Spleen (tissue), 11 donors: ENCODE measurements at regions not wholly inside any gene's neighbourhood (a gene's known extent, or its start where the extent isn't known, plus 50 kb on each side); places are given as distances from the start of the nearest gene placed in this dataset.

ENCODE experiments used
- DNase-seq: peaks from one replicate; pipeline ENCODE4 v3.0.0-alpha.2; 2020
- H3K27ac ChIP-seq, 8 donors: fragments of 200-600 bp; sonication (generic) in 7 of 8; 1 replicate in 4 of 8; 2 replicates in 4 of 8; pipeline versions ENCODE4 v1.5.0 to v1.8.0; 2016 to 2021; ENCODE audit warnings: inconsistent platforms in 4 of 8, mild to moderate bottlenecking in 4 of 8, moderate library complexity in 1 of 8
- H3K27me3 ChIP-seq, 7 donors: fragments of 200-600 bp; sonication (generic) in 6 of 7; replicated peaks in 1 of 7; 1 replicate in 4 of 7; 2 replicates in 3 of 7; pipeline versions ENCODE4 v1.5.0 to v1.8.0; 2016 to 2021; ENCODE audit warnings: inconsistent platforms in 3 of 7, mild to moderate bottlenecking in 1 of 7
- H3K36me3 ChIP-seq, 6 donors: fragments of 200-600 bp; sonication (generic) in 5 of 6; 1 replicate in 4 of 6; 2 replicates in 2 of 6; pipeline versions ENCODE4 v1.5.0 to v1.8.0; 2016 to 2021; ENCODE audit warnings: inconsistent platforms in 2 of 6
- H3K4me1 ChIP-seq, 6 donors: fragments of 200-600 bp; sonication (generic) in 5 of 6; 1 replicate in 3 of 6; 2 replicates in 3 of 6; pipeline versions ENCODE4 v1.5.0 to v1.8.0; 2016 to 2021; ENCODE audit warnings: inconsistent platforms in 3 of 6
- H3K4me3 ChIP-seq, 8 donors: fragments of 200-600 bp; sonication (generic) in 7 of 8; 1 replicate in 4 of 8; 2 replicates in 4 of 8; pipeline versions ENCODE4 v1.5.0 to v1.8.0; 2016 to 2021; ENCODE audit warnings: inconsistent platforms in 4 of 8, mild to moderate bottlenecking in 4 of 8, moderate library complexity in 2 of 8
- H3K9me3 ChIP-seq, 8 donors: fragments of 200-600 bp; sonication (generic) in 7 of 8; 1 replicate in 4 of 8; 2 replicates in 4 of 8; pipeline versions ENCODE4 v1.5.0 to v1.8.0; 2016 to 2021; ENCODE audit warnings: inconsistent platforms in 4 of 8
- POLR2A ChIP-seq, 3 donors: fragments of 450-650 bp; IDR thresholded peaks; one replicate each; pipeline ENCODE4 v1.5.1; 2017; ENCODE audit warnings: antibody characterized with exemption in 3 of 3, mild to moderate bottlenecking in 1 of 3
- POLR2AphosphoS5 ChIP-seq, 3 donors: sonication (generic); formaldehyde crosslinking; IDR thresholded peaks; one replicate each; pipeline ENCODE4 v1.5.1; 2017; ENCODE audit warnings: antibody characterized with exemption in 3 of 3
- WGBS, 5 donors: extraction: QIAGEN DNeasy Blood & Tissue Kit in 3 of 5; methylation state at CpG; one replicate each; pipeline versions ENCODE4 v1.1.5 to v1.1.7; 2013 to 2018; 5-methylcytosine and 5-hydroxymethylcytosine counted together
- intact Hi-C: fragments of 100-400 bp; cut with DNase I; formaldehyde crosslinking; loops from one replicate; pipeline ENCODE4 v1.15.0; 2023; ENCODE audit warnings: low total_unique reads
- TF ChIP-seq, protein P1 (sequence below), 11 experiments: fragments of 200-600 bp in 7 of 11; fragments of 450-650 bp in 4 of 11; sonication (generic) in 4 of 11; IDR thresholded peaks in 8 of 11; conservative IDR thresholded peaks in 3 of 11; 1 replicate in 7 of 11; 2 replicates in 4 of 11; pipeline versions ENCODE4 v1.4.0 to v1.8.0; 2016 to 2021; ENCODE audit warnings: antibody characterized with exemption in 11 of 11, inconsistent platforms in 4 of 11, mild to moderate bottlenecking in 1 of 11
- donor health status: healthy with polysubstance abuse.
- donor health status: DM: no; HTN: no; CAD: no; lungs with moderate emphysema.
- donor health status: DM: no; HTN: no; CAD: no.
- donor health status: Bipolar disorder and iron deficiency.
- donor health status: healthy.
- donor health status: DM: no; HTN: no; CAD: no.
- donor health status: DM: yes; HTN: yes; CAD: no.

DNA sequence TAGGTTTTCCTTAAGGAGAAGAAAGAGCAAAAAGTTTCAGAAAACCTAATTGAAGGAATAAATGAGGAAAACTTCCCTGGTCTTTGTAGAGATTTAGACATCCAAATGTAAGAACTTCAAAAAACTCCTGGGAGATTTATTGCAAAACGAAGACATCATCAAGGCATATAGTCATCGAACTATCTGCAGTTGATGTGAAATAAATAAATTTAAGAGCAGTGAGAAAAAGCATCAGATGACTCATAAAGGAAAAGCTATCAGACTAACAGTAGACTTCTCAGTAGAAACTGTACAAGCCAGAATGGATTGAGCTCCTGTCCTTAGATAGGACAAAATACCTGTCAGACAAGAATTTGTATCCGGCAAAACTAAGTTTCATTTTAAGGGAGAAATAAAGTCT lies 569.4 kb upstream of the ADAMTS5 start:
- no peak for DNase-seq
- intact Hi-C loops = no loop called here
- Histone ChIP-seq H3K27me3 (no peaks in the 10 kb centered on the region), H3K4me3 (no peak overlapping the region), H3K9me3 (no peaks in the 10 kb centered on the region), H3K27ac (no peak overlapping the region), H3K36me3 (no peaks in the 10 kb centered on the region), H3K4me1 (no peaks in the 10 kb centered on the region)
- TF ChIP-seq POLR2AphosphoS5 (IDR thresholded peaks at IDR 0.05) (no peak), POLR2A (IDR thresholded peaks at IDR 0.05) (no peak)
- TF ChIP-seq, protein P1, sequence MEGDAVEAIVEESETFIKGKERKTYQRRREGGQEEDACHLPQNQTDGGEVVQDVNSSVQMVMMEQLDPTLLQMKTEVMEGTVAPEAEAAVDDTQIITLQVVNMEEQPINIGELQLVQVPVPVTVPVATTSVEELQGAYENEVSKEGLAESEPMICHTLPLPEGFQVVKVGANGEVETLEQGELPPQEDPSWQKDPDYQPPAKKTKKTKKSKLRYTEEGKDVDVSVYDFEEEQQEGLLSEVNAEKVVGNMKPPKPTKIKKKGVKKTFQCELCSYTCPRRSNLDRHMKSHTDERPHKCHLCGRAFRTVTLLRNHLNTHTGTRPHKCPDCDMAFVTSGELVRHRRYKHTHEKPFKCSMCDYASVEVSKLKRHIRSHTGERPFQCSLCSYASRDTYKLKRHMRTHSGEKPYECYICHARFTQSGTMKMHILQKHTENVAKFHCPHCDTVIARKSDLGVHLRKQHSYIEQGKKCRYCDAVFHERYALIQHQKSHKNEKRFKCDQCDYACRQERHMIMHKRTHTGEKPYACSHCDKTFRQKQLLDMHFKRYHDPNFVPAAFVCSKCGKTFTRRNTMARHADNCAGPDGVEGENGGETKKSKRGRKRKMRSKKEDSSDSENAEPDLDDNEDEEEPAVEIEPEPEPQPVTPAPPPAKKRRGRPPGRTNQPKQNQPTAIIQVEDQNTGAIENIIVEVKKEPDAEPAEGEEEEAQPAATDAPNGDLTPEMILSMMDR (IDR thresholded peaks at IDR 0.05 in 8 of 11, conservative IDR thresholded peaks at IDR 0.05 in 3 of 11) = no peak
- WGBS, 5 donors = 91 to 98% (median 93%) methylated on average over 3 of the region's 3 CpGs

DNA sequence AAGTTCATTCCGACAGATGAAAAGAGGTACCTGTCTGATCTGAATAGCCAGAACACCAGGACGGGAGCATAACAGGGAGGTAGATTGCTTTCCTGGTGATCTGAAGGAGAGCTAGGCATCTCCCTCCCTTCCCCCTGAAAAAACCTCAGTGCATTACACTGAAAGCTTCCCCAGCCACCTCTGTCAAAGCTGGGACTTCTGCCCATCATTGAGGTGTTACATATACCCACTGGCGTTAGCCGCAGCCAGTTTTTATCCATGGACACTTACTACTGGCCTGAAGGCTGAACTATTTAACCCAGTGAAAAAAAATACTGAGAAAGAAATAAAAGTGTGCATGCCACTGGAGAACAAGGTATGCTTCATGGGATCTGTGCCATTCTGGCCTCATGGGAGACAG lies 568.3 kb upstream of the ADAMTS5 start:
- H3K4me1 ChIP-seq = no peaks in the 10 kb centered on the region
- H3K4me3 ChIP-seq = no peak overlapping the region
- no peak overlapping the region for H3K27ac ChIP-seq
- H3K27me3 ChIP-seq = no peaks in the 10 kb centered on the region
- intact Hi-C loops = no loop called here
- TF ChIP-seq POLR2AphosphoS5 (IDR thresholded peaks at IDR 0.05) (no peak), POLR2A (IDR thresholded peaks at IDR 0.05) (no peak)
- TF ChIP-seq, protein P1 (IDR thresholded peaks at IDR 0.05 in 8 of 11, conservative IDR thresholded peaks at IDR 0.05 in 3 of 11) = no peak
- 92 to 99% (median 93%) methylated on average over 4 of the region's 4 CpGs for WGBS, 5 donors
- no peaks in the 10 kb centered on the region for H3K9me3 ChIP-seq
- H3K36me3 ChIP-seq = no peaks in the 10 kb centered on the region
- DNase-seq = no peak

DNA sequence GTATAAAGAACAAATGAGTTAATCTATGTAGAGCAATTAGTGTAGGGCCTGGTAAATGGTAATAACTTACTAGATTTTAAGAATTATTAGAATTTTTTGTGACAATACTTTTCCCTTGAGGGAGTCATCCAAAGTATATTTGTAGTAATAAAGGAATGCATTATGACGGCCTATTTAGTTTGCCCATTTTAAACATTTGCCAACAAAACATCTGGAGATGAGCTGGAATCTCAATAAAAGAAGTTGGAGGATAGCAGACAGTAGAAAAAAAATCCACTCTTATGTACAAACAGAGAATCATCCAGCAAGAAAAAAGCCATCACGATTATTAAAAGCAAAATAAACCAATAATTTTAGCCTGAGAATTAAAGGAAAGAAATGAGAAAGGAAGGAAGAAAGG lies 567.3 kb upstream of the ADAMTS5 start:
- Histone ChIP-seq H3K4me3 (no peak overlapping the region), H3K36me3 (no peaks in the 10 kb centered on the region), H3K9me3 (no peaks in the 10 kb centered on the region), H3K27me3 (no peaks in the 10 kb centered on the region), H3K4me1 (no peaks in the 10 kb centered on the region), H3K27ac (no peak overlapping the region)
- TF ChIP-seq, protein P1 (IDR thresholded peaks at IDR 0.05 in 8 of 11, conservative IDR thresholded peaks at IDR 0.05 in 3 of 11) = no peak
- TF ChIP-seq POLR2AphosphoS5 (IDR thresholded peaks at IDR 0.05) (no peak), POLR2A (IDR thresholded peaks at IDR 0.05) (no peak)
- intact Hi-C loops = no loop called here
- DNase-seq = no peak
- 60 to 88% (median 74%) methylated on average over 2 of the region's 2 CpGs for WGBS, 5 donors

DNA sequence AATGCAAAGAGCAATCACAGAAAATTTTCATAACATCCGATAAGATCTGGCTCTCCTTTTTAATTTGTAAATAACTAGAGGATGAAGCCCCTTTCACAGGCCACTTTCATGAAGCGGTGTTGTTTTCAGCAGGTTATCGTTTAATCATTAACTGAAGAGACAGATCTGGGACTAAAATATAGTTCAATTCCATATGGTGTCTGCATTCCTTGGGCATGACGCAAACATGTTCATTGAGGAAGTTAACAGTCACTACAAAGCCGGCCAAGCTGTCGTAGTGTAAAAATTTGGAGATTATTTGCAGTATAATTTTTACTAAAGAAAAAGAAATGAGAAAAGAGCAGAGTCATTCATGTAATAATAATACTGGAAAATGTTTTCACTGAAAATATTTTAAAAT lies 565.2 kb upstream of the ADAMTS5 start:
- TF ChIP-seq, protein P1 (IDR thresholded peaks at IDR 0.05 in 8 of 11, conservative IDR thresholded peaks at IDR 0.05 in 3 of 11) = no peak
- TF ChIP-seq POLR2A (IDR thresholded peaks at IDR 0.05) (no peak), POLR2AphosphoS5 (IDR thresholded peaks at IDR 0.05) (no peak)
- no peaks in the 10 kb centered on the region for H3K36me3 ChIP-seq
- H3K4me3 ChIP-seq = no peak overlapping the region
- 87 to 91% (median 90%) methylated on average over 6 of the region's 6 CpGs for WGBS, 5 donors
- no peaks in the 10 kb centered on the region for H3K4me1 ChIP-seq
- no peaks in the 10 kb centered on the region for H3K27me3 ChIP-seq
- no peak overlapping the region for H3K27ac ChIP-seq
- intact Hi-C loops = no loop called here
- H3K9me3 ChIP-seq = no peaks in the 10 kb centered on the region
- DNase-seq = no peak
